Esophagus squamous epithelium (tissue), 4 donors: ENCODE measurements at regions not wholly inside any gene's neighbourhood (a gene's known extent, or its start where the extent isn't known, plus 50 kb on each side); places are given as distances from the start of the nearest gene placed in this dataset.

ENCODE experiments used
- POLR2A ChIP-seq, 4 donors: fragments of 450-650 bp; IDR thresholded peaks; one replicate each; pipeline ENCODE4 v1.6.1; 2017; ENCODE audit warnings: antibody characterized with exemption in 4 of 4, mild to moderate bottlenecking in 4 of 4, moderate library complexity in 3 of 4
- TF ChIP-seq, protein P1 (sequence below), 6 experiments: fragments of 450-650 bp in 4 of 6; fragments of 200-600 bp in 2 of 6; sonication (generic) in 2 of 6; IDR thresholded peaks; one replicate each; pipeline ENCODE4 v1.5.1; 2016 to 2019; ENCODE audit warnings: antibody characterized with exemption in 6 of 6, mild to moderate bottlenecking in 4 of 6, moderate library complexity in 4 of 6

- TF ChIP-seq POLR2A (IDR thresholded peaks at IDR 0.05): no peak
- TF ChIP-seq, protein P1, sequence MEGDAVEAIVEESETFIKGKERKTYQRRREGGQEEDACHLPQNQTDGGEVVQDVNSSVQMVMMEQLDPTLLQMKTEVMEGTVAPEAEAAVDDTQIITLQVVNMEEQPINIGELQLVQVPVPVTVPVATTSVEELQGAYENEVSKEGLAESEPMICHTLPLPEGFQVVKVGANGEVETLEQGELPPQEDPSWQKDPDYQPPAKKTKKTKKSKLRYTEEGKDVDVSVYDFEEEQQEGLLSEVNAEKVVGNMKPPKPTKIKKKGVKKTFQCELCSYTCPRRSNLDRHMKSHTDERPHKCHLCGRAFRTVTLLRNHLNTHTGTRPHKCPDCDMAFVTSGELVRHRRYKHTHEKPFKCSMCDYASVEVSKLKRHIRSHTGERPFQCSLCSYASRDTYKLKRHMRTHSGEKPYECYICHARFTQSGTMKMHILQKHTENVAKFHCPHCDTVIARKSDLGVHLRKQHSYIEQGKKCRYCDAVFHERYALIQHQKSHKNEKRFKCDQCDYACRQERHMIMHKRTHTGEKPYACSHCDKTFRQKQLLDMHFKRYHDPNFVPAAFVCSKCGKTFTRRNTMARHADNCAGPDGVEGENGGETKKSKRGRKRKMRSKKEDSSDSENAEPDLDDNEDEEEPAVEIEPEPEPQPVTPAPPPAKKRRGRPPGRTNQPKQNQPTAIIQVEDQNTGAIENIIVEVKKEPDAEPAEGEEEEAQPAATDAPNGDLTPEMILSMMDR (IDR thresholded peaks at IDR 0.05): no peak
Observed at GRCh38 chr18:77763530-77764145, 514.0 kb downstream of the GALR1 start.
